H1 (cell line): ENCODE measurements at regions not wholly inside any gene's neighbourhood (a gene's known extent, or its start where the extent isn't known, plus 50 kb on each side); places are given as distances from the start of the nearest gene placed in this dataset.

ENCODE experiments used
- CREB1 ChIP-seq: IDR thresholded peaks from 2 replicates; pipeline ENCODE4 v1.6.1; 2012; ENCODE audit warnings: inconsistent platforms

DNA sequence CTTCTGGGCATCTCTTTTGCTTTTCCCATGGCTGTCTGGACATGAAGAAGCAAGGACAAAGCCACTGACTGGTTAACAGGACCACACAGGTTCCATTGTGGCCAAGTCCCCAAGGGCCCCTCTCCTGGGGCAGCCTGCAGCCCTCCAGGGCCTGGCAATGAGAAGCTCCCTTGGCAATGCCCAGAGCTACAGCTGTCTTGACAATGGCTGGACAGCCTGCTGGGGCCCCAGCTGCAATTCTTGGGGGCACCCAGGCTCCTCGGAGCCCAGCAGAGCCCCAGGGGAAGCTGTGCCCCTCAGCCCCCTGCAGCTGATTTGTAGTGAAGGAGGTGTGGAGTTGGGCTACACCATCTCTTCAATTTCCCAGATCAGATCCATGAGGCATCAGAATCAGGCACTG lies 384.9 kb upstream of the PODXL start (continued):
- TF ChIP-seq CREB1 = no peak
